Transverse colon (tissue), 4 donors: ENCODE measurements at regions not wholly inside any gene's neighbourhood (a gene's known extent, or its start where the extent isn't known, plus 50 kb on each side); places are given as distances from the start of the nearest gene placed in this dataset.

Experiments used
- POLR2A ChIP-seq: fragments of 450-650 bp; IDR thresholded peaks from one replicate; pipeline ENCODE4 v1.6.1; 2016; ENCODE audit warnings: antibody characterized with exemption, mild to moderate bottlenecking, moderate library complexity
- POLR2AphosphoS5 ChIP-seq, 3 donors: sonication (generic); formaldehyde crosslinking; IDR thresholded peaks; one replicate each; pipeline ENCODE4 v1.6.1; 2016; ENCODE audit warnings: antibody characterized with exemption in 3 of 3
- TF ChIP-seq, protein P1 (sequence below), 5 experiments: fragments of 200-600 bp in 3 of 5; fragments of 450-650 bp in 2 of 5; sonication (generic) in 3 of 5; IDR thresholded peaks; 1 replicate in 2 of 5; 2 replicates in 3 of 5; pipeline ENCODE4 v1.5.1; 2016 to 2017; ENCODE audit warnings: antibody characterized with exemption in 5 of 5, inconsistent platforms in 3 of 5, mild to moderate bottlenecking in 2 of 5, moderate library complexity in 1 of 5

DNA sequence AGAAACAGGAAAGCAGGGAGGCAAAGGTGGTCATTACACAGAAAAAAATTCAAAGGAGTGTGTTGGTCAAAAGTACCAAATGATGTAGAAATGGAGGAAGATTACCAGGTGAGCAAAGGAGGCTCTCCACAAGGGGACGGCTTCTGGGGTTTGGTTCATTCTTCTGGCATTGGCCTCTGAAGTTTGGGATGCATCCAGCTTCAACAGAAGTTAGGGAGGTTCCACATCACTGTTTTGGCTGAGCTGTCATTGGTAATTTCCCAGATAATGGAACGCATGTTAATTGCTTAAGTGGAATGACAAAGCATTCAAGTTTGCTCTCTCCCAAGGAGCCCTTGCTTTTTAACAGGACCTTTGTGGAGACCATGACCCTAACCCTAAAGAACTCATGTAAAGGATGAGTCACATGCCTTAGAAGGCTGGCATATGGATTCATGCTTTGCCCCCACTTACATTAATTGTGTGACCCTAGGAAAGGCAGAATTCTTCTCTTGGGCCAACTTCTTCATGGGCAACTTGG is 398.6 kb downstream of the GPAM start:
- TF ChIP-seq, protein P1, sequence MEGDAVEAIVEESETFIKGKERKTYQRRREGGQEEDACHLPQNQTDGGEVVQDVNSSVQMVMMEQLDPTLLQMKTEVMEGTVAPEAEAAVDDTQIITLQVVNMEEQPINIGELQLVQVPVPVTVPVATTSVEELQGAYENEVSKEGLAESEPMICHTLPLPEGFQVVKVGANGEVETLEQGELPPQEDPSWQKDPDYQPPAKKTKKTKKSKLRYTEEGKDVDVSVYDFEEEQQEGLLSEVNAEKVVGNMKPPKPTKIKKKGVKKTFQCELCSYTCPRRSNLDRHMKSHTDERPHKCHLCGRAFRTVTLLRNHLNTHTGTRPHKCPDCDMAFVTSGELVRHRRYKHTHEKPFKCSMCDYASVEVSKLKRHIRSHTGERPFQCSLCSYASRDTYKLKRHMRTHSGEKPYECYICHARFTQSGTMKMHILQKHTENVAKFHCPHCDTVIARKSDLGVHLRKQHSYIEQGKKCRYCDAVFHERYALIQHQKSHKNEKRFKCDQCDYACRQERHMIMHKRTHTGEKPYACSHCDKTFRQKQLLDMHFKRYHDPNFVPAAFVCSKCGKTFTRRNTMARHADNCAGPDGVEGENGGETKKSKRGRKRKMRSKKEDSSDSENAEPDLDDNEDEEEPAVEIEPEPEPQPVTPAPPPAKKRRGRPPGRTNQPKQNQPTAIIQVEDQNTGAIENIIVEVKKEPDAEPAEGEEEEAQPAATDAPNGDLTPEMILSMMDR (IDR thresholded peaks at IDR 0.05) = no peak
- TF ChIP-seq POLR2AphosphoS5 (IDR thresholded peaks at IDR 0.05) = no peak
- TF ChIP-seq POLR2A = no peak
